ENCODE measurements at regions not wholly inside any gene's neighbourhood (a gene's known extent, or its start where the extent isn't known, plus 50 kb on each side); places are given as distances from the start of the nearest gene placed in this dataset.
A peak's percentile ranks its signal among the peaks of the same experiment; 100 is the strongest.

GRCh38 chr4:174119051-174119450 lies 164.4 kb downstream of the FBXO8 start:
- TF ChIP-seq ZC3H10 (CRISPR knock-in tag; IDR thresholded peaks at IDR 0.05) (no peak), ZFP3 (CRISPR knock-in tag; IDR thresholded peaks at IDR 0.05) (peak; percentile 70; the same call in 1 of the 2 replicates), POU6F1 (CRISPR knock-in tag; IDR thresholded peaks at IDR 0.05; ENCODE audit: borderline replicate concordance, low read depth) (no peak), PPARA (CRISPR knock-in tag; IDR thresholded peaks at IDR 0.05; ENCODE audit: borderline replicate concordance) (no peak), ARNTL (CRISPR knock-in tag; IDR thresholded peaks at IDR 0.05; ENCODE audit: borderline replicate concordance, low read depth) (no peak), TOX (CRISPR knock-in tag; IDR thresholded peaks at IDR 0.05; ENCODE audit: borderline replicate concordance) (no peak), RARB (CRISPR knock-in tag; IDR thresholded peaks at IDR 0.05) (no peak), CSDC2 (CRISPR knock-in tag; IDR thresholded peaks at IDR 0.05) (peak; percentile 76; the same call in 1 of the 2 replicates), ISL1 (CRISPR knock-in tag; IDR thresholded peaks at IDR 0.05) (0 out of 2 replicates have a peak, but pooled peaks have one; percentile 24)
- TF ChIP-seq, protein P1, sequence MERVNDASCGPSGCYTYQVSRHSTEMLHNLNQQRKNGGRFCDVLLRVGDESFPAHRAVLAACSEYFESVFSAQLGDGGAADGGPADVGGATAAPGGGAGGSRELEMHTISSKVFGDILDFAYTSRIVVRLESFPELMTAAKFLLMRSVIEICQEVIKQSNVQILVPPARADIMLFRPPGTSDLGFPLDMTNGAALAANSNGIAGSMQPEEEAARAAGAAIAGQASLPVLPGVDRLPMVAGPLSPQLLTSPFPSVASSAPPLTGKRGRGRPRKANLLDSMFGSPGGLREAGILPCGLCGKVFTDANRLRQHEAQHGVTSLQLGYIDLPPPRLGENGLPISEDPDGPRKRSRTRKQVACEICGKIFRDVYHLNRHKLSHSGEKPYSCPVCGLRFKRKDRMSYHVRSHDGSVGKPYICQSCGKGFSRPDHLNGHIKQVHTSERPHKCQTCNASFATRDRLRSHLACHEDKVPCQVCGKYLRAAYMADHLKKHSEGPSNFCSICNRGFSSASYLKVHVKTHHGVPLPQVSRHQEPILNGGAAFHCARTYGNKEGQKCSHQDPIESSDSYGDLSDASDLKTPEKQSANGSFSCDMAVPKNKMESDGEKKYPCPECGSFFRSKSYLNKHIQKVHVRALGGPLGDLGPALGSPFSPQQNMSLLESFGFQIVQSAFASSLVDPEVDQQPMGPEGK (CRISPR knock-in tag; IDR thresholded peaks at IDR 0.05; ENCODE audit: borderline replicate concordance) = no peak

All from SK-N-SH treated with all-trans-retinoic acid at 6 μM for 48 hours (cell line).